GM19467 (cell line): ENCODE measurements at regions not wholly inside any gene's neighbourhood (a gene's known extent, or its start where the extent isn't known, plus 50 kb on each side); places are given as distances from the start of the nearest gene placed in this dataset.

Experiments used
- ATAC-seq: cut with Tn5 transposase; IDR thresholded peaks from one replicate; pipeline ENCODE4 v1.9.1; 2021; ENCODE audit warnings: mild to moderate bottlenecking, moderate library complexity; ENCODE audit not compliant: unreplicated experiment

DNA sequence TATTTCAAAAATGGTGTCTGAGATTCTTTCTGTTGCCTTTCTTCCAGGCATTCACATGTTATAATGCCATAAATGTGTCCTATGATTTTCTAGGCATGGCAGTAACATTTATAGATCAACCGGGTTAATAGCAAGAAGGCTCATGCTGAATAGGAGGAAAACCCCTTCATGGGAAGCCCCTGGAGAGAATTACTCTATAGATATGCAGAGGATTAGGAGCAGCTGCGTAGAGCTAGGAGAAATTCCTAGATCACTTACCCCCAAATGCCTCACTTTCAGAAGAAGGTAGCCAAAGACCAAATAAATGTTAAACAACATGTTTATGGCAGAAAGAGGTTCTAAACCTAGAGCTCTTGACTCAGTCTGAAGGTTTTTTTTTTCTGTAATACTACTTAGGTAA, 153.4 kb upstream of the CTNNA2 start:
- no peak for ATAC-seq

DNA sequence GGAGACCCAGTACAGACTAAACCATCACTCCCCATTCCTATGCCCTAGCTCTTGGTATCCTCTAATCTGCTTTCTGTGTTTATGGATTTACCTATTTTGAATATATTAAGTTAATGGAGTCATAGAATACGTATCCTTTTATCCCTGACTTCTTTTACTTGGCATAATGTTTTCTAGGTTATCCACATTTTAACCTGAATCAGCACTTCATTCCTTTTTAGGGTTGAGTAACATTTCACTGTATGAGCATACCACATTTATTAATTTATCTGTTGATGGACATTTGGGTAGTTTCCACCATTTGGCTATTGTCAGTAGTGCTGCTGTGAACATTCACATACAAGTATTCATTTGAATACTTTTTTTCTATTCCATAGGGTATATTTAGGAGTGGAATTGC, 157.3 kb upstream of the CTNNA2 start:
- no peak for ATAC-seq

DNA sequence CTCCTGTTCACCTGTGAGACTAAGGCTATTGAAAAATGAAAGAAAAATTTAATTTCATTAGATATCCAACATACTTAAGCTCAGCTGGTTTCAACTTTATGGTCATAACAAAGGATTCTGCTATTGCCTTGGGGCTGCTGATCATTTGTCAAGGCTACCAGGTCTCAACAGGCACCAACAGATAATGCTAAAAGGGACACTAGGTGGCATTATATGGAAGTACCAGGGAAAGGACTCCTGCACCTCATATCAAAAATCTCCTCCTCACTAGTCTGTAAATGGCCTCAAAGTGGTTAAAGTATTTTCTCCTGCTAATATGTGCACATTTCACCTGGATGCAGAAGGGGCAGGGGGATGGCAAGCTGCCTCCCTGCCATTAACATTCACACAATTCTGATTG, 167.9 kb upstream of the REG3A start:
- no peak for ATAC-seq

DNA sequence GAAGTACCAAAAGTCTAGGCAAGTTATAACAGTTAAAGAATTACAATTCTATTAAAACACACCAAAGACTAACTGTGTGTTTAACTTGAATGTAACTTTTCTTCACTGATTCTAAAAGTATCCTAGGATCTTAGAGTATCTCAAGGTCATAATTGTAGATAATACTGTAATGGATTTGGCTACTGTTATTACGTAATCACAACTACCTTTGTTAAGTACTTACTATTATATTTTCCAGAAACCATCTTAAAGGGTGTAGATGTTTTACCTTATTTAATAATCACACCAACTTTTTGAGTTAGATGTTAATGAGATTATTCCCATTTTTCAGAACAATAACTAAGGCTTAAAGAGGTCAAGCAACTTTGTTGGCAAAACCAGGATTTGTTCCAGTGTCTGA, 161.3 kb upstream of the REG3A start:
- ATAC-seq, result no peak

DNA sequence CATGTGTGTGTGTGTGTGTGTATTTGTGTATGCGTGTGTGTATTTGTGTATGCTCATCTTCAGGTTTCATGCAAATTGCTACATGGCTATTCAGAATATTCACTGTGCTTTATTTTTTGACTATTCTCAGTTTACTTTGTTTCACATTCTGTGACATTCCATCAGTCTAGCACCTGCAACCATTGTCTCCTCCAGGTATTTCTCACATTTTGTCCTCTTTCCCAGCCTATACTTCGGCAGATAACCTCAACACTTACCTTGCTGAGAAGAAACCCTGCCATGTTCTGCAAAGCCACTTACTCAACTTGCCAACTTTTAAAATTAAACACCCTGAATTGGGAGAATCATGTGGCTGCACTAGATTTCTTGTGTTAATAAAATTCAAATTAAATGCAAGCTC, 135.4 kb upstream of the REG3A start:
- no peak for ATAC-seq

DNA sequence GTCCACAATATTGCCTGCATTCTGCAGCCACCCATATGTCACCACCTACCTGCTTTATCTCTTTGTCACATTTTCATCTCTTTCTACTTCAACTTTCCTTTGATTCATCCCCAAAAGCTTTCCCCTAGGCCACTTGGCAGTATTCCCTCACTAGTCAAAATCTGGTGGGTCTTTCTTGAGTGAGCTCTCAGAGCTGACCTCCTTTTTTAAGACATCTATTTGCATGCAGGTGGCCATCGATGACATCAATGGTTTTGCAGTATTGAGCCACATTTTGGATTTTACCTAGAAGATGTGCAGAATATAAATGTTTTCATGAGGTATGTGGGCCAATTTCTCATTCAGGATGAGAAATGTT, 133.4 kb upstream of the REG3A start:
- ATAC-seq, result no peak

DNA sequence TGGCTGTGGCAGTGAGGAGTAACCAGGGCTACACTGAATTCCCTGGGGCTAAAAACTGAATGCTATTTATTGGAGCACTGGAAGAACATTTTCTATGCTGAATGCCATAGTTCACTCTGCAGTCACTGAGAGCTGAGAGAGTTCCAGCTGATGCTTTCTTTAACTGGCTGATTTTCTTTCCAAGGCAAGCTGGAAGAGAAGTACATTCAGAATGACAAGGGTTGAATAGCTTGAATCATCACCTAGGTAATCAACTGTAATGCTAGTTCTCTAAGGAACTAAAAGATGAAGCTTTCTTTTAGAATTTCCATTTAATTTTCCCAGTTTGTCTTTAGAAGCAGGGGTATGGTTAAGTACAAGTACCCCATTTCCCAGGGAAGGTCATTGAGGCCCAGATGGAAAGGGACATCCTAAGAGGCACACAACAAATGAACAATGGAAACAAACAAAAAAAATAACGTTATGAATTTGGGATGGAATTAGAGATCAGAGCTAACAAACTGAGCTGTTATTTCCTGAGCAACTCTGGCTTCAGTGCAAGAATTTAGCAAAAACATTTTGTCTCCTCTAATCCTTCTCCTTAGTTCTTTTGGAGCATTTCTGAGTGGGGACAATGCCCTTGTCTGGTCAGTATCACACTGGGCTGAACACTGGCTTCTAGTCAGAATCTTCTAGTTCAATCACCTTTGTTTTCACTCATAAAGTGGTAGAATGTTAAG, 132.8 kb upstream of the REG3A start:
- ATAC-seq, result no peak

DNA sequence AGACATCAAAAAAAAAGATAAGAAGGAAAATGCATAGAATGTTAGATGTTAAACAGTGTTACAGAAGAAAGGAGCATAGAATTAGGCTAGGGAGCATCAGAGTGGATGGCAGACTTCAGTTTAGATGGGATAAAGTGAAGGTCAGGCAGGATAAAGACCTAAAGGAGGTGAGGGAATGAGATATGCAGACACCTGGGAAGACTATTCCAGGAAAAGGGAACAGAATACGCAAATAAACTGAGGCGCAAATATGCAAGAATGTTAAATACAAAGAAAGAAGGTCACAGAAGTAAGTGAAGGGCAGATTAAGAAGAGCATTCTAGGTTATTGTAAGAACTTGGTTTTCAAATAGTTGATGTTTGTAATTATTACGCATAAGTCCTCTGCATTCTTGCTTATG, 116.3 kb upstream of the REG3A start:
- ATAC-seq, result no peak

DNA sequence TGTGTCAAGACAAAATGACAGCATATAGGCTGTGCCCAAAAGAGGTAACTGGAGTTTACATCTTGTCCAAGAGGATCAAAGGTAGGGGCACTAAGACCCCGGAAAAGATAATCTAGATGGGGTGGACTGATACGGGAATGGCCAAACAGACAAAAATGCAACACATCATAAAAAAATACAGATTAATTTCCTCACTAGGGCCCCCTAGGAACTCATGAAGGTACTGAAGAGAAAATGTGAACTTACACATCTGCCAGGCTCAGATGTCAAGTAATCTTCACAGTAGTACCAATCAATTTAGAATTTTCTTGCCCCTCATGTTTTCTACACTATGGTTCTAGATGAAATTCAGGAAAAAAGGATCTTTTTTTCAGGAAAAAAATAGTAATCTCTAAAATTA, 115.6 kb upstream of the REG3A start:
- no peak for ATAC-seq

DNA sequence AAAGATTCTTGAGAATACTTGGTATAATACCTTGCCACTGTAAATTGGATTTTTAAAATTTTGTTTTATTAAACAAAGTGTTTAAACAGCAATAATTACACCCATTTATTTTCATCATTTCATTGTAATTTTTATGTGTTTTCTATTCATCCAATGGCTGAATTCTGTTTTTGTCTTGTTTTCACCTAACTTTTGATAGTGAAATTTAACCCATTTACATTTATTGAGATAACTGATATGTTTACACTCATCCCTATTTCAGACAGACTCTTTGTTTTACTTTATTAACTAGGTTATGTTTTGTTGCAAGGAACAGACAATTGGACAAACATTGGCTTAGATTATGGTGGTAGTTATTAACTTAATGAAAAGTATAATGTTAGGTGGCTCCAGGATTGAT, 113.1 kb upstream of the REG3A start:
- no peak for ATAC-seq

DNA sequence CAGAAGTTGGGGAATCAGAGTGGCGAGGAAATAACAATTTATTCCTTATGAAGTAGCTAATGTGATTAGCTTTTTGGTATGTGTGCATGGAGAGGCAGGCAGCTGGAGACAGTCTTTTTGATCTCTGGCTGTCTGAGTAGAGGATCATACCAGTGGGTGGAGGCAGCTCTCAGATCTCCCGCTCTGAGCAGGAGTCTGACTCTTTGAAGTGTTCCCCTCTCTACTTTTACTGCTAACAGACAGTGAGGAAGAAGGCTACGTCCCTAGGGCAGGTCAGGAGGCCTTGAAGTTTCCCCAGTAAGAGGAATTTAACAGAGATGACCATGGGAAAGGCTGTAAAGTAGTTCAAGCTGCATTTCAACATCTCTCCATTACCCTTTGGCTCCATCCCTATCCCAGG, 111.9 kb upstream of the REG3A start:
- no peak for ATAC-seq

DNA sequence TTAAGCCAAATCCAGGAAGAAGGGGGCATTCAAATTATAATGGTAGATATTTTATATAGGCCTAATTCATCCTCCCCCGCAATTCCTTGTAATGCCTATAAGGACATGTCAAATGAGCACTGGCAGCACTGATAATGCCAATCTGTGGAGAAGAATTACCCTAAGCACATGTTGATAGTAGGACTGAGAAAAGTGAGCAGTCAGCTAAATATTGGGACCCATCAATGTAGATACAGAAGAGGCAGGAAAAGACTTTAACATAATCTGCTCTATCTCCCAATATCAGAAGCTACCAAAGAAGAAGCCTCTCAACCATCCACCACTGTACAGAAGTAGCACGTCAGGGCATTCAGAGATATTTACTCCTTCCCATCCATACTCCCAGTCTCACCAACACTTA, 101.3 kb upstream of the REG3A start:
- ATAC-seq, result no peak

DNA sequence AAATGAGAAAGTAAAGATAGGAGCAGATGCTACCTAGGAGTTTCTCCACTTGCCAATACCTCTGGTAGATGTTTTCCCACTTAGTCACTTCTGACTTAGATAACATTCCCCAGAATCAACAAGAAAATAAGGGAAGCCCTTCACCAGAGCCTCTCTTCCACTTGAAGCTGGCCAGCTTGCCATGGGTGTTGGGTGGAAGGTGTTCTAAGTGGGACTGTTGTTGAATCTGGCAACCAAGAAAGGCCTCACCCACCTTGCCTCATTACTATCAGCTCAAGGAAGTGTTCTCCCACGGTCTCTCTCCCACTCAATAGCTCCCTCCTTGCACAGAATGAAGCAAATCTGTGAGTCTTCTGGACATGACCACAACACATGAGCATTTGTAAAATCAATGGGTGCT, 100.4 kb upstream of the REG3A start:
- no peak for ATAC-seq

DNA sequence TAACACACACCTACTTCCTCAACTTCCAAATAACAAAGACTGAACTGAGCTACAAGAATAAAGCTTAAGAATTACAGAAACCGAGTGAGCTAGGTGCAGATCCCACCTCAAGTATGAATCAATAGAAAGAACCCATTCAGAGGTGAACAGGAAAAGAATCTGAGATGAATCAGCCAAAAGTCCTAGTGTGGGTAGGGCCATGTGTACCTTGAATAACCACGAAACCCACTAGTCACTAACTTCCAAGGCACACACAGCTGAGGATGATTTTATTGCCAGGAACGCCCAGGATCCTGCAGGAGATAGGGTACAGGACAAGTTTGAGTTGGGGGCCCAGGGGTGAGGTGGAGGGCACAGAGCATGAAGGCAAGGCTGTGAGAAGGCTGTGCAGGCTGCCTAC, 99.7 kb upstream of the REG3A start:
- ATAC-seq, result no peak

DNA sequence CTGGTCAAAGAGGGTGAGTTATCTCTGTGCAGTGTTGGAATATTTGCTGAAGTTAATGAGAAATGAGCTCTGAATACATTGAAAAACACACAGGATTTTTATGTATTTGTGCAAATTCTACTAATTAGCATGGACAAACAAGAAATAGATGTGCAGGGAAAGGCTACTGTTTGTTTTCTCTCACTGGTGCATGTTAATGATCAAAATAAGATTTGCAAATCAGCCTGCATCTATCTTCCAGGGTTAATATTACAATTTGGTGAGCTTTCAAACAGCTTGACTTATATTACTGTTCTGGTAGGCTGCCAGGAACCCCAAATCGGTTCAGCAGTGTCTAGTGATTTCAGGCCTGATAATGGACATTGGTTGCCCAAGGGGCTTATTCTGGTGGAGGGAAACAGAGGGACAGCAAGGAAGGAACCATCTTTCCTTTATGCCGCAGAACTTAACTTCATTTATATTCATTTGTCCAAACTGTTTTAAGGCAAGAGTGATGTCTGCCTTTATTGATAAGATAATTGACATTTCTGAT, 93.8 kb upstream of the REG3A start:
- ATAC-seq, result no peak

DNA sequence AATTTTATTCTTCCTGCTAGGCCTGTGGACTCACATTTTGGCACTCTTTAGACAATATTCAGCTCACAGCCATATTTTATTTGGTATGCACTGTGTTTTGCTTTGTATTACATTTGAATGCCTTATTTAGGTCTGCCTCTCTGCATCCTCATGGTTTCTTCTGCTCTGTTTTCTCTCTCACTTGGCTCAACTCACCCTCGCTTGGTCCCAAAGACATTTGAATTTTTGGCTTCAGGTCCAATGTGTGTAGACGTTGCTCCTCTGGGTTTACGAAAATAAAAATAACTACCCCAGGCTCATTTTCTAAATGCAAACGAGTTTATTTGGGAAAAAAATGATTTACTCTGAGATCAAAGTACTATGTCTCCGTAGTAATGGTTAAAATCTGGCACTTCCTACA, 91.1 kb upstream of the REG3A start:
- no peak for ATAC-seq

DNA sequence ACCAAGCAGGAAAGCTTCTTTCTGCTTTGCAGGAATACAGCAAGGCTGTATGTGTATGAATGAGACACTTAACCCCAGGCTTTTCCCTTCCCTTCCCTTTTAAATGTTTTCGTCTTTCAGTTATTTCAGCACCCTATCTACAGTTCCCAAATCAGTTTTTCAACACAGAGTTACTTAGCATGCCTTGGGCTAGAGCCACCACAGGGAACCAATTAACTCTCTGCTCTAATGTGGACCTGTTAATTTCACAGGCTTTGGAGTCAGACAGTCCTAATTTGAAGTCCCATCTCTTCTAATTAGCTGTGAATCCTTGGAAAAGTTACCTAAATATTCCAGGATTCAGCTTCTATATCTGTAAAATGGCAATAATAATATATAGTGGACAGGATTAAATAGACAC, 89.2 kb upstream of the REG3A start:
- ATAC-seq, result no peak

DNA sequence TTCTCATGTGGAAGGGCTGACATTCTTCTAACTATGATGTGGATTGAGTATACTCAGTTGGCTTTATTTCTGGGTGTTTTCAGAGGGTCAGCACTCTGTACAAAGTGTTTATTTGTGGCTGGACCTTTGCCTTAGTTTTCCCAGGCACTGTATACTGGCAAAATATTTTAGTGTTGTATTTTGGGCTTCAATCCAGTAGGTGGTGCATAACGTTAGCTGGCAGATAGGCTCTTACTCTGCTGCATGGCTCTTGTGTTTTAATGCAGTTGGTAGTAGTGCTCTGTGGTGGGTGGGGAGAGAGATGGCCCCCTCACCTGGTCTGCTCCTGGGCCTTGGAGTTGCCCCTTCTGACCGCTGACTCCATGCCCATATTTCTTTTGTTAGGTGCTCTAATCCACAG, 75.6 kb upstream of the REG3A start:
- ATAC-seq, result no peak

DNA sequence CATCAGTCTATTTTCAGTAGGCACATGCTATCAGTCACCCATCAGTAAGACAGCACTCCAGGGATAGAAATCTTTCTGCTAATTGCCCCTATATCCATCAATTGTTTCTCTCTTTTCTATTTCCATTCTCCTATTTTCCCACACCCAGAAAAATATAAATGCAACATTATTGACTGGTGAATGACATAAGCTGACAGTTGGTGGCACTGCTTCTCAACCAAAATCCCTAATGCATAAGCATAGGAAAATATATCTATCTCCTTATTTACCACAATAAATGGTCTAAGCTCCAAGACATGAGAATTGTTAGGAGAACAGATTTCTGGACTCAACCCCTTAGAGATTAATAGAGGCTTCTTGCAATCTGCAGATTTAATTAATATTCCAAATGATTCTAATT, 64.0 kb upstream of the REG3A start:
- no peak for ATAC-seq

DNA sequence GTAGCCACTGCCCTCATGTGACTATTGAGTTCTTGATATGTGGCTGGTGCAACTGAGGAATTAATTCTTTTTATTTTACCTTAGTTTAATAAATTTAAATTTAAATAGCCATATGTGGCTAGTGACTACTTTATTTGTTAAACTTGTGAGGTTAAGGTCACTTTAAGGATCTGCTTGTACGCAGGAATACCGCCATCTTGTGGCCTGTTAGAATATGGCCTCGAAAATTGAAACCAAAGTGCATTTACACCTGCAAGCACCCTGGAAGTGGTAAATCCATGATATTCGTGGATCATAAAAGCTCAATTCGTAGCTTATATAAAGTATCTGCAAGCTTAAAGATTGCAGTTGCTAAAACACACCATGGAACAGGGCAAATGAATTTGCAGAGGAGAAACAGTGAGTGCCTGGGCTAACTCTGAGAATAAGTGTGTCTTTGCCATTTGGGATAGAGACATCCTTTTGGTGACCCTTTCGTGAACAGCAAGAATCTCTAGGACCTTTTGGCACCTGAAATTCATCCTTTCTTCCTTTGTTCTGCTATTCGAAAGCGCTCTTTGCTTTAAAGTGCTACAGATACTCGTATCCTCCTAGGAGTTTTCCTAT, 59.9 kb upstream of the REG3A start:
- peak; percentile 75 for ATAC-seq

DNA sequence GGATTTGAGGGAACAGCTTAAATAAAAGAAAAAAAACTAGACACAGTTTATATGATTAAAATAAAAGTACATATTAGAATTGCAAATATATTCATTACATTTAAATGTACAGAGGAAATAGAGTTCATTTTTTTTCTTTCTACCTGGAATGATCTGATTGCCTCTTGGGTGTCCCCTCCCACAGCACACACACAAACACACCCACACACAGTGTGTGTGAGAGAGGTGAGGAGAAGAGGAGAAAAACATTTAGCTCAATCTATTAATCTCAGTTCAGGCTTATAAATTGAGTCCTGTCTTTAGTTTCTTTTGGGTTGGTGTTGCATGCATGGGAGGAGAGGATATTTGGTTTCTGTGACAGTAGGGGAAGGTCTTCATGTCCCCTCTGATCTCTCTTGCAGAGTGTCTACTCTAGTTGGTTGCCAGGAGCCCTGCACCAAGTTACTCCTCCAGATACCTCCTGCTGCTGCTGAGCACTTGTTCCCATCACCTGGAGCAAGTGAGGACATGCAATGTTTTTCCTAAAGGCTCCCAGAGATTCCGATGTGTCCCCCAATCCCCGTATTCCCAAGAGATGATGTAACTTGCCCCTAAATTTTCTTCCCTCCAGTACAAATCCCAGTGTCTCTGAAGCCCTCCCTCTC, 50.8 kb upstream of the REG3A start:
- no peak for ATAC-seq
